ENCODE measurements at regions not wholly inside any gene's neighbourhood (a gene's known extent, or its start where the extent isn't known, plus 50 kb on each side); places are given as distances from the start of the nearest gene placed in this dataset.

GRCh38 chr7:119271147-119271779 lies 1001.7 kb upstream of the KCND2 start:
- H3K36me3 Mint-ChIP-seq (ENCODE audit: low read depth), result no peaks in the 10 kb centered on the region
- Histone ChIP-seq H3K27ac (ENCODE audit: low read depth, low read length) (no peak overlapping the region), H3K27me3 (ENCODE audit: control insufficient read depth, insufficient read depth, low read length, poor library complexity, severe bottlenecking) (no peaks in the 10 kb centered on the region), H3K4me3 (ENCODE audit: low read length) (no peak overlapping the region), H3K36me3 (ENCODE audit: control insufficient read depth, insufficient read depth, low read length) (no peaks in the 10 kb centered on the region), H3K4me1 (ENCODE audit: control insufficient read depth, insufficient read depth, low read length) (no peaks in the 10 kb centered on the region), H3K9ac (ENCODE audit: extremely low read depth, low read length, poor library complexity, severe bottlenecking) (no peak overlapping the region), H3K9me3 (ENCODE audit: control insufficient read depth, low read length) (no peaks in the 10 kb centered on the region)
- TF ChIP-seq, protein P1, sequence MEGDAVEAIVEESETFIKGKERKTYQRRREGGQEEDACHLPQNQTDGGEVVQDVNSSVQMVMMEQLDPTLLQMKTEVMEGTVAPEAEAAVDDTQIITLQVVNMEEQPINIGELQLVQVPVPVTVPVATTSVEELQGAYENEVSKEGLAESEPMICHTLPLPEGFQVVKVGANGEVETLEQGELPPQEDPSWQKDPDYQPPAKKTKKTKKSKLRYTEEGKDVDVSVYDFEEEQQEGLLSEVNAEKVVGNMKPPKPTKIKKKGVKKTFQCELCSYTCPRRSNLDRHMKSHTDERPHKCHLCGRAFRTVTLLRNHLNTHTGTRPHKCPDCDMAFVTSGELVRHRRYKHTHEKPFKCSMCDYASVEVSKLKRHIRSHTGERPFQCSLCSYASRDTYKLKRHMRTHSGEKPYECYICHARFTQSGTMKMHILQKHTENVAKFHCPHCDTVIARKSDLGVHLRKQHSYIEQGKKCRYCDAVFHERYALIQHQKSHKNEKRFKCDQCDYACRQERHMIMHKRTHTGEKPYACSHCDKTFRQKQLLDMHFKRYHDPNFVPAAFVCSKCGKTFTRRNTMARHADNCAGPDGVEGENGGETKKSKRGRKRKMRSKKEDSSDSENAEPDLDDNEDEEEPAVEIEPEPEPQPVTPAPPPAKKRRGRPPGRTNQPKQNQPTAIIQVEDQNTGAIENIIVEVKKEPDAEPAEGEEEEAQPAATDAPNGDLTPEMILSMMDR (conservative IDR thresholded peaks at IDR 0.05), result no peak
- H3K4me3 Mint-ChIP-seq, result no peak overlapping the region
- WGBS, 2 experiments (ENCODE audit: insufficient coverage in 1 of 2, insufficient read length in 1 of 2), result 92% methylated on average over 5 to 9 of the region's 9 CpGs
- no peaks in the 10 kb centered on the region for H3K27me3 Mint-ChIP-seq (ENCODE audit: insufficient read depth)
- H3K27ac Mint-ChIP-seq, result no peak overlapping the region
- DNase-seq, result no peak
- H3K4me1 Mint-ChIP-seq, result no peaks in the 10 kb centered on the region
- no peaks in the 10 kb centered on the region for H3K9me3 Mint-ChIP-seq

DNA sequence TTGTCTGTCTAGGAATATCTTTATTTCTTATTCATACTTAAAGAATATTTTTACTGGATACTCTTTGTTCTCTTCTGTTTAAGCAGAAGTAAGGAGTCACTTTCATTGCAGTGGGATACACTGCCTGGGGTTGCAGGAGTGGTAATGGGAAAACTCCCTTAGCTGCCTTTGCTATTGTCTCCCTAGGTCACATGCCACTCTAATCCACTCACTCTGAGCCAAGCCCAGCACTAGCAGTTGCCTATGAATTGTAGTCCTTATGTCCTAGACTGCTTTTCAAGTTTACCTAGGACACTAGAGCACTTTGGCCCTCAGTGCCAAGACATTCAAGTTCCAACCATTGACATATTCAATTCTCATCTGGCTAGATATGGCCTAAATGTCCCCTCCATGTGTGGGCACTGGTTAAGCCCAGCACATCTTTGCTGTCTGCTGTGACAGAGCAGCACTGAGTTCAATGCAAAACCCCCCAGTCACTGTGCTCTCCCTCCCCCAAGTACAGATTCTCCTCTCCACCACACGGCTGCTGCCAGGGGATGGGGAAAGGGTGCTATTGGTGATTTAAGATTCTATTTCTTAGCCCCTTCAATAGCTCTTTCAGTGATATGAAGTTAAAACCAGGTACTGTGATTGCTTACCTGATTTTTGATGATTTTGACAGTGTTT lies 991.7 kb upstream of the KCND2 start:
- no peaks in the 10 kb centered on the region for H3K36me3 Mint-ChIP-seq (ENCODE audit: low read depth)
- TF ChIP-seq, protein P1 (conservative IDR thresholded peaks at IDR 0.05), result no peak
- no peaks in the 10 kb centered on the region for H3K36me3 ChIP-seq (ENCODE audit: control insufficient read depth, insufficient read depth, low read length)
- H3K27me3 ChIP-seq (ENCODE audit: control insufficient read depth, insufficient read depth, low read length, poor library complexity, severe bottlenecking), result no peaks in the 10 kb centered on the region
- peak overlapping the region; percentile 31 for H3K27ac Mint-ChIP-seq
- H3K4me1 ChIP-seq (ENCODE audit: control insufficient read depth, insufficient read depth, low read length), result peaks cover 3% of the 10 kb centered on the region
- H3K4me3 Mint-ChIP-seq, result no peak overlapping the region
- peaks cover 6% of the 10 kb centered on the region for H3K4me1 Mint-ChIP-seq
- no peak overlapping the region for H3K27ac ChIP-seq (ENCODE audit: low read depth, low read length)
- no peaks in the 10 kb centered on the region for H3K27me3 Mint-ChIP-seq (ENCODE audit: insufficient read depth)
- no CpG with 5 or more reads among the region's 1 CpG for whole genome bisulfite sequencing, 2 experiments (ENCODE audit: insufficient coverage in 1 of 2, insufficient read length in 1 of 2)
- peak; percentile 51 for DNase-seq
- H3K9ac ChIP-seq (ENCODE audit: extremely low read depth, low read length, poor library complexity, severe bottlenecking), result no peak overlapping the region
- no peaks in the 10 kb centered on the region for H3K9me3 Mint-ChIP-seq
- H3K4me3 ChIP-seq (ENCODE audit: low read length), result no peak overlapping the region
- no peaks in the 10 kb centered on the region for H3K9me3 ChIP-seq (ENCODE audit: control insufficient read depth, low read length)

DNA sequence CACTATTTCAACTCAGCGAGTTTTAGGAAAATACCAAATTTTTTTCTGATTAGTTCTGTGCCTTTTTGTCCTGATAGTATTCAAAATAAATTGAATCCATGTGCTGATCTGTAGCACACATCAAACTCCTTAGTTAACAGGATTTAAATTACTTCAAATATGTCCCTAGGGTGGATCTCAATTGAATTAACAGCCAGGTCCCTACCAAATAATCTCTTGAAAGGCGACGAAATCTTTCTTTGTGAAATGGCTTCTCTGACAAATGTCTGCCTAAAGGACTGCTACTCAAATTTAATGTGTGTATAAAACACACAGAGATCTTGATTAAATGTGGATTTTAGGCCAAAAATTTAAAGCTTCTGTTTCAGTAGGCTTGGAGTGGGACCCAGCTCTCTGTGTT lies 989.6 kb upstream of the KCND2 start:
- no peak overlapping the region for H3K27ac Mint-ChIP-seq
- H3K4me3 Mint-ChIP-seq, result no peak overlapping the region
- Histone ChIP-seq H3K4me3 (ENCODE audit: low read length) (no peak overlapping the region), H3K36me3 (ENCODE audit: control insufficient read depth, insufficient read depth, low read length) (no peaks in the 10 kb centered on the region), H3K27ac (ENCODE audit: low read depth, low read length) (no peak overlapping the region), H3K9me3 (ENCODE audit: control insufficient read depth, low read length) (no peaks in the 10 kb centered on the region), H3K9ac (ENCODE audit: extremely low read depth, low read length, poor library complexity, severe bottlenecking) (no peak overlapping the region), H3K4me1 (ENCODE audit: control insufficient read depth, insufficient read depth, low read length) (peaks cover 3% of the 10 kb centered on the region), H3K27me3 (ENCODE audit: control insufficient read depth, insufficient read depth, low read length, poor library complexity, severe bottlenecking) (no peaks in the 10 kb centered on the region)
- peaks cover 6% of the 10 kb centered on the region for H3K4me1 Mint-ChIP-seq
- H3K27me3 Mint-ChIP-seq (ENCODE audit: insufficient read depth), result no peaks in the 10 kb centered on the region
- H3K9me3 Mint-ChIP-seq, result no peaks in the 10 kb centered on the region
- TF ChIP-seq, protein P1 (conservative IDR thresholded peaks at IDR 0.05), result no peak
- no peaks in the 10 kb centered on the region for H3K36me3 Mint-ChIP-seq (ENCODE audit: low read depth)
- WGBS, 2 experiments (ENCODE audit: insufficient coverage in 1 of 2, insufficient read length in 1 of 2), result 95 to 100% methylated on average over 1 to 3 of the region's 3 CpGs
- DNase-seq, result no peak

Data from endodermal cell (in vitro differentiated cells).